ENCODE measurements at regions not wholly inside any gene's neighbourhood (a gene's known extent, or its start where the extent isn't known, plus 50 kb on each side); places are given as distances from the start of the nearest gene placed in this dataset.

DNA sequence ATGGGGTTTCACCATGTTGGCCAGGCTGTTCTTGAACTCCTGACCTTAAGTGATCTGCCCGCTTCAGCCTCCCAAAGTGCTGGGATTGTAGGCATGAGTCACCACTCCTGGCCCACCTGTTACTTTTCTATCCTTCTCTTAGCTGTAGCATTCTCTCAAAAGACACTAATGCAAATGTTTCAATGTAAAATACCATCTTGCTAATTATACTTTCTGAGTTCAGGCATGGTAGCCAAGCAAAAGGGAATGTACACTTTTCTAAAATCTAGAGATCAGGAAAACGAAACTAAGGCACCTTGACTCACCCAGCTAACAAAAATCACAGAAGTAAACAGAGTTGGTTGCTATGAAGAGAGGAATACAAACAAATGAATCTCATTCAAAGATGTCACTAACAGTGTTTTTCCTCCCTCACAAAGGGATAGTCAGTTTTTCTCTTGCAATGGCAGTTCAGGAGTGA, 401.0 kb upstream of the NRP1 start:
- Histone ChIP-seq H3K27ac (no peak overlapping the region), H3K4me3 (no peak overlapping the region), H3K27me3 (no peaks in the 10 kb centered on the region), H3K9me3 (no peaks in the 10 kb centered on the region), H3K36me3 (no peaks in the 10 kb centered on the region), H3K4me1 (no peaks in the 10 kb centered on the region)
- TF ChIP-seq, protein P1, sequence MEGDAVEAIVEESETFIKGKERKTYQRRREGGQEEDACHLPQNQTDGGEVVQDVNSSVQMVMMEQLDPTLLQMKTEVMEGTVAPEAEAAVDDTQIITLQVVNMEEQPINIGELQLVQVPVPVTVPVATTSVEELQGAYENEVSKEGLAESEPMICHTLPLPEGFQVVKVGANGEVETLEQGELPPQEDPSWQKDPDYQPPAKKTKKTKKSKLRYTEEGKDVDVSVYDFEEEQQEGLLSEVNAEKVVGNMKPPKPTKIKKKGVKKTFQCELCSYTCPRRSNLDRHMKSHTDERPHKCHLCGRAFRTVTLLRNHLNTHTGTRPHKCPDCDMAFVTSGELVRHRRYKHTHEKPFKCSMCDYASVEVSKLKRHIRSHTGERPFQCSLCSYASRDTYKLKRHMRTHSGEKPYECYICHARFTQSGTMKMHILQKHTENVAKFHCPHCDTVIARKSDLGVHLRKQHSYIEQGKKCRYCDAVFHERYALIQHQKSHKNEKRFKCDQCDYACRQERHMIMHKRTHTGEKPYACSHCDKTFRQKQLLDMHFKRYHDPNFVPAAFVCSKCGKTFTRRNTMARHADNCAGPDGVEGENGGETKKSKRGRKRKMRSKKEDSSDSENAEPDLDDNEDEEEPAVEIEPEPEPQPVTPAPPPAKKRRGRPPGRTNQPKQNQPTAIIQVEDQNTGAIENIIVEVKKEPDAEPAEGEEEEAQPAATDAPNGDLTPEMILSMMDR (IDR thresholded peaks at IDR 0.05), result no peak
- no peak for TF ChIP-seq POLR2A (IDR thresholded peaks at IDR 0.05)
- no peak for DNase-seq
- intact Hi-C loops (cut with DNase I; ENCODE audit: low total_unique reads), result no loop called here

DNA sequence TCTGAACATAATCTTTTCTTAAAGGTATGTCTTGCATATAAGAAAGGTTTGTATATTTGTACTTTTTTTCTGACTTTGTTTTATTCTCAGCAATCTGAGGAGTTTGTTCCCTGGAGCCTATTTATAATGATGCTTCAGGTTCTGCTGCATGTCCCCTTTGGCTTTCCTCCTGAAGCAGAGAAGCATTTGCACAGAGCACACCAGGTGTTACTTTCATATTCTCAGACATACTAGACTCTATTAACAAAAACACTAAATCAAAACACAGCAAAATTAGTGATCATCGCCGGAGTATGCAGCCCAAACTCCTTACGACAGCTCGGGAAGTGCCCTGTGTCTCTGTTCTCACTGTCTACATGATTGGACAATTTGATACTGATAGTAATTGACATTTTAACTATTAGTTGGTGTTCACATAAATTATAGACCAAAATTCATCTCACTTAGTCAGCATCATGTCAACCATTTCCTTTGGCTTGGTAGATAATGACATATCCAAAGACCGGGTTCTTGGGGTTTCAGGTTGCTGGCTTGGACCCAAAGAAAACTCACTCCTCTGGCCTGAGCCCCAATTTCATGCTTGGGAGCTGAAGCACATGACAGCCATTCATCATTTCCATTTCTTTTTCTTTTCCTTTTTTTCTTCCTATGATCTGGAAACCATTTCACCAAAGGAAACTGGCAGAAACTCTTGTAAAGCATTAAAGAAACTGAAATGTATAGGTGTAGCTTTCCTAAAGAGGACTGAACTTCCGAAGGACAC, 400.1 kb upstream of the NRP1 start:
- DNase-seq, result peak in 1 of 2 donors; percentile 16
- Histone ChIP-seq H3K4me3 (no peak overlapping the region), H3K27me3 (no peaks in the 10 kb centered on the region), H3K36me3 (no peaks in the 10 kb centered on the region), H3K4me1 (no peaks in the 10 kb centered on the region), H3K27ac (no peak overlapping the region), H3K9me3 (no peaks in the 10 kb centered on the region)
- intact Hi-C loops (cut with DNase I; ENCODE audit: low total_unique reads), result no loop called here
- no peak for TF ChIP-seq POLR2A (IDR thresholded peaks at IDR 0.05)
- TF ChIP-seq, protein P1 (IDR thresholded peaks at IDR 0.05), result no peak

DNA sequence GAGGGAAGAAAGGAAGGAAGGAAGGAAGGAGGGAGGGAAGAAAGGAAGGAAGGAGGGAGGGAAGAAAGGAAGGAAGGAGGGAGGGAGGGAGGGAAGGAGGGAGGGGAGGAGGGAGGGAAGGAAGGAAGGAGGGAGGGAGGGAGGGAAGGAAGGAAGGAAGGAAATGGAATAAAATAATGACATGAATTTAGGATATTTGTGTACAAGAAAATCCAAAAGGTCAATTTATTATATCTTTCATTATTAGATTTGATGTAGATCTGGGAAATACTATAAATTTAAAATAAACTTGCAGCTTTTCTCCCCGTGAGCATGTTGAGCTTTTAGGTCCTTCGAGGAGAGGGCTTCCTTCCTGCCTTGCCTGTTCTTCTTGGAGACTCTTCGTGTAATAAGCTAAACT, 398.6 kb upstream of the NRP1 start:
- Histone ChIP-seq H3K27ac (no peak overlapping the region), H3K27me3 (no peaks in the 10 kb centered on the region), H3K36me3 (no peaks in the 10 kb centered on the region), H3K4me3 (no peak overlapping the region), H3K9me3 (no peaks in the 10 kb centered on the region), H3K4me1 (no peaks in the 10 kb centered on the region)
- TF ChIP-seq POLR2A (IDR thresholded peaks at IDR 0.05), result no peak
- TF ChIP-seq, protein P1 (IDR thresholded peaks at IDR 0.05), result no peak
- DNase-seq, result no peak
- intact Hi-C loops (cut with DNase I; ENCODE audit: low total_unique reads), result no loop called here

DNA sequence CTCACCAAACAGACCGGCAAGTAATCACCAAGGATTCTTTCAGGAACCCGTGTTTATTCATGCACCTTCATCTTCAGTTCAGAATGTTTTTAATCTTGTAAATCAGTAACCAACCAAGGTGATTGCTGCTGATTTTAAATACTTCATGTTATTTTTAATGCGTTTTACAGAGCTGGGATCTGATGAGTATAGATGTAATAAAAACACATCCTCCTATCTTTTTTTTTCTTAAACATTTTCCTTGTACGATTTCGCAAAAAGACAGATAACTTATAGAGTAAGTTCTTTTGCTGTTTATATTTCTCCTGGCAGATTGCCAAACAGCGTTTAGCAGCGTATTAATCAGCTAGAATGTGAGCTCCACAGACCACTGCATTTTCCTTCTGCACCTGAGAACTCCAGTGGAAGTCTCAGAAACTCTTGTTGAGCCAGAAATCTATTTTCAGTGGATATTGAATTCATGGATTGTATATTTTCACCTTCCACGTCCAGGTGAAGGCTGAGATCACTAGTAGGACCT, 397.8 kb upstream of the NRP1 start:
- no peaks in the 10 kb centered on the region for H3K36me3 ChIP-seq
- TF ChIP-seq, protein P1 (IDR thresholded peaks at IDR 0.05), result no peak
- TF ChIP-seq POLR2A (IDR thresholded peaks at IDR 0.05), result no peak
- no peaks in the 10 kb centered on the region for H3K27me3 ChIP-seq
- H3K4me3 ChIP-seq, result no peak overlapping the region
- H3K9me3 ChIP-seq, result no peaks in the 10 kb centered on the region
- H3K4me1 ChIP-seq, result no peaks in the 10 kb centered on the region
- DNase-seq, result no peak
- H3K27ac ChIP-seq, result no peak overlapping the region
- intact Hi-C loops (cut with DNase I; ENCODE audit: low total_unique reads), result no loop called here

DNA sequence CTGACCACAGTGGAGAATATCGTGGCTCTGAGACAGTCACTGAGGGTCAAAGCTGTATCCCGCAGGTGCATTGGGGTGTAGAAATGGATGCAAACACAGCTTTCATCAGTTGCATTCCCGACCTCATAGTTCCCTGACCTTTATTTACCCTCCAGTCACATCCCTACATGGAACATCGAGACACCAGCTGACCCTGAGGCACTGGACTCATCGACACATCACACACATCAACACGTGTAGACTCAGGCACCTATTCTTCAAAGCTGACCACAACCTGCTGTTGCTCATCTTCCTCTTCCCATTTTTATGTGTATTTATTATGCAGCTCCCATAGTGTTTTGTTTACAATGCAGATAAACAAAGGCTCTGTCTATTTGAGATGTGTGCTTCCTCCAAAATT, 396.9 kb upstream of the NRP1 start:
- intact Hi-C loops (cut with DNase I; ENCODE audit: low total_unique reads), result no loop called here
- Histone ChIP-seq H3K27me3 (no peaks in the 10 kb centered on the region), H3K4me3 (no peak overlapping the region), H3K27ac (no peak overlapping the region), H3K9me3 (no peaks in the 10 kb centered on the region), H3K4me1 (no peaks in the 10 kb centered on the region), H3K36me3 (no peaks in the 10 kb centered on the region)
- TF ChIP-seq POLR2A (IDR thresholded peaks at IDR 0.05), result no peak
- TF ChIP-seq, protein P1 (IDR thresholded peaks at IDR 0.05), result no peak
- no peak for DNase-seq

Measured in uterus (tissue), 3 donors.